Thyroid gland (tissue), 4 donors: ENCODE measurements at regions not wholly inside any gene's neighbourhood (a gene's known extent, or its start where the extent isn't known, plus 50 kb on each side); places are given as distances from the start of the nearest gene placed in this dataset.

ENCODE experiments used
- DNase-seq, 2 donors: peaks; one replicate each; pipeline ENCODE4 v3.0.0-alpha.2; 2019
- H3K27ac ChIP-seq, 3 donors: fragments of 200-600 bp; sonication (generic); 1 replicate in 2 of 3; 2 replicates in 1 of 3; pipeline ENCODE4 v1.5.1; 2016 to 2019; ENCODE audit warnings: mild to moderate bottlenecking in 1 of 3, moderate library complexity in 1 of 3
- H3K27me3 ChIP-seq: fragments of 200-600 bp; sonication (generic); one replicate; pipeline ENCODE4 v1.5.1; 2019
- H3K36me3 ChIP-seq, 2 donors: fragments of 200-600 bp; sonication (generic); one replicate each; pipeline ENCODE4 v1.5.1; 2016 to 2019
- H3K4me1 ChIP-seq, 2 donors: fragments of 200-600 bp; sonication (generic); one replicate each; pipeline ENCODE4 v1.5.1; 2017 to 2019
- H3K4me3 ChIP-seq, 3 donors: fragments of 200-600 bp; sonication (generic); replicated peaks in 1 of 3; 1 replicate in 2 of 3; 2 replicates in 1 of 3; pipeline ENCODE4 v1.5.1; 2016; ENCODE audit warnings: mild to moderate bottlenecking in 1 of 3
- H3K9me3 ChIP-seq: fragments of 200-600 bp; sonication (generic); one replicate; pipeline ENCODE4 v1.5.1; 2017
- POLR2A ChIP-seq, 2 donors: fragments of 450-650 bp; IDR thresholded peaks; one replicate each; pipeline ENCODE4 v1.6.1; 2017; ENCODE audit warnings: antibody characterized with exemption in 2 of 2, mild to moderate bottlenecking in 2 of 2, moderate library complexity in 1 of 2
- WGBS, 2 donors: methylation state at CpG; one replicate each; pipeline ENCODE4 v1.1.5; 2017; 5-methylcytosine and 5-hydroxymethylcytosine counted together
- intact Hi-C: fragments of 100-400 bp; cut with DNase I; formaldehyde crosslinking; loops from one replicate; pipeline ENCODE4 v1.15.1; 2023
- TF ChIP-seq, protein P1 (sequence below), 6 experiments: fragments of 200-600 bp in 3 of 6; fragments of 450-650 bp in 3 of 6; sonication (generic) in 3 of 6; IDR thresholded peaks; one replicate each; pipeline ENCODE4 v1.5.1; 2016 to 2019; ENCODE audit warnings: antibody characterized with exemption in 6 of 6, mild to moderate bottlenecking in 2 of 6, inconsistent platforms in 1 of 6, moderate library complexity in 1 of 6

DNA sequence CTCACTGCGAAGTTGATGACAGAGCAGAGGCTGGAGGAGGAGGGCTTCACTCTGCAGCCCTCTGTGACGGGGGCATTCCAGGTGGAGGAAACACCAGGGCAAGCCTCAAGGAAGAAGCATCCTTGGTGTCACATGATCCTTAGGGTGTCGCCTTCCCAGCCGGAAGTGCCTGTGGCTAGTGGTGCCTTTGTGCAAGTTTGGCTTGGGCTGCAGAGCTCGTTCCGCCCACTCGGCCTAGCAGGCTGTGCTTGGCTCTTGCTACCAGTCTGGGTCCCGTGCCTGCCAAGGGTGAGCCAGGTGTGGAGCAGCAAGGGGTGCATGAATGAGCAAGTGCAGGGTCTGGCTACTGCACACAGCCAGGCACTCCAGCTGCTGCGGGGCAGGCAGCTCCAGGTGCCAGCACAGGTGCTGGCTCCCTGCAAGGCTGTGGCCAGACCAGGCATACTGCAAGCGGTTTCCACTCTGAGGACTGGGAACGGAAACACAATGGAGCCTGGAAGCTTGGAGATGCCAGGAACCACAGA lies 325.3 kb upstream of the SMIM21 start:
- intact Hi-C loops = no loop called here
- Histone ChIP-seq H3K36me3 (no peaks in the 10 kb centered on the region), H3K27ac (no peak overlapping the region), H3K27me3 (no peaks in the 10 kb centered on the region), H3K4me3 (no peak overlapping the region), H3K4me1 (no peaks in the 10 kb centered on the region), H3K9me3 (no peaks in the 10 kb centered on the region)
- 80 to 84% methylated on average over 10 of the region's 11 CpGs for WGBS, 2 donors
- no peak for TF ChIP-seq POLR2A (IDR thresholded peaks at IDR 0.05)
- TF ChIP-seq, protein P1, sequence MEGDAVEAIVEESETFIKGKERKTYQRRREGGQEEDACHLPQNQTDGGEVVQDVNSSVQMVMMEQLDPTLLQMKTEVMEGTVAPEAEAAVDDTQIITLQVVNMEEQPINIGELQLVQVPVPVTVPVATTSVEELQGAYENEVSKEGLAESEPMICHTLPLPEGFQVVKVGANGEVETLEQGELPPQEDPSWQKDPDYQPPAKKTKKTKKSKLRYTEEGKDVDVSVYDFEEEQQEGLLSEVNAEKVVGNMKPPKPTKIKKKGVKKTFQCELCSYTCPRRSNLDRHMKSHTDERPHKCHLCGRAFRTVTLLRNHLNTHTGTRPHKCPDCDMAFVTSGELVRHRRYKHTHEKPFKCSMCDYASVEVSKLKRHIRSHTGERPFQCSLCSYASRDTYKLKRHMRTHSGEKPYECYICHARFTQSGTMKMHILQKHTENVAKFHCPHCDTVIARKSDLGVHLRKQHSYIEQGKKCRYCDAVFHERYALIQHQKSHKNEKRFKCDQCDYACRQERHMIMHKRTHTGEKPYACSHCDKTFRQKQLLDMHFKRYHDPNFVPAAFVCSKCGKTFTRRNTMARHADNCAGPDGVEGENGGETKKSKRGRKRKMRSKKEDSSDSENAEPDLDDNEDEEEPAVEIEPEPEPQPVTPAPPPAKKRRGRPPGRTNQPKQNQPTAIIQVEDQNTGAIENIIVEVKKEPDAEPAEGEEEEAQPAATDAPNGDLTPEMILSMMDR (IDR thresholded peaks at IDR 0.05) = no peak
- no peak for DNase-seq

DNA sequence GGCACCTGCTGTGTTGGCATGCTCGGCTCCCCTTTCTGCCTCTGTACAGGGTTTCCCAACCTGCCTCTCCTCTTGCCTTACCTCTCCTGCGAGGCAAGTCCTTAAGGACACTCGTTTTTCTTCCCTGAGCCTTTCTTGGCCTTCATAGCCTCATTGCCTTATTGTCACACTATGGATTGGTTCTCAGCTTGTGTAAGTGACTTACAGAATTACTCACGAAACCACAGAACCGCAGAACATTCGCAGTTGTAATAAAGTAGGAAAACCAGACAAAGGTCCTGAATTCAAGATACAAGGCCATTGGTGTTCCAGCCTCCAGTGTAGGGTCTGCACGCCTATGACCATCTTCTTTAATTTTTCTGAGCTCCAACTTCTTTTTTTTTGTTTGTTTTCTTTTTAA lies 317.6 kb upstream of the SMIM21 start:
- WGBS, 2 donors = 89% methylated on average over 7 of the region's 7 CpGs
- no peak for DNase-seq
- Histone ChIP-seq H3K9me3 (no peaks in the 10 kb centered on the region), H3K27me3 (no peaks in the 10 kb centered on the region), H3K36me3 (no peaks in the 10 kb centered on the region), H3K27ac (no peak overlapping the region), H3K4me3 (no peak overlapping the region), H3K4me1 (no peaks in the 10 kb centered on the region)
- TF ChIP-seq POLR2A (IDR thresholded peaks at IDR 0.05) = no peak
- TF ChIP-seq, protein P1 (IDR thresholded peaks at IDR 0.05) = no peak
- intact Hi-C loops = no loop called here

DNA sequence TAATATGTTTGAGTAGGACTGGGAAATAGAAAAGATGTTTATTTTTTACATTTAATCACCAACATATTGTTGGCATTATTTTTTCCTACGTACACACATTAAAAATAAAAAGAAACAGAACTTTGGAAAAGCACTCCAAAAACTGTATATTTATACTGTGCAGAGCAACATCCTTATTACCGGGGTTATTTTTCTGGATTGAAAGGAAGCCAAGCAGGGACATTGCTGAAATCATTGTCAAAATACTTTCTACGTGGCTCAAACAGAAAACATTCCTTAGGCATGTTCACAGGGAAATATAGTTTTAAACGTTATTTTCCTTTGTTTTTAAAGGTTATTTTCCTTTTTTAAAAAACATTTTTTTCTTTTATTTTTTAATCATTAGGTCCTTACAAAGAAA lies 315.0 kb upstream of the SMIM21 start:
- Histone ChIP-seq H3K36me3 (no peaks in the 10 kb centered on the region), H3K9me3 (no peaks in the 10 kb centered on the region), H3K4me1 (no peaks in the 10 kb centered on the region), H3K27me3 (no peaks in the 10 kb centered on the region), H3K27ac (no peak overlapping the region), H3K4me3 (no peak overlapping the region)
- WGBS, 2 donors = 64% methylated on average over 4 of the region's 4 CpGs
- TF ChIP-seq, protein P1 (IDR thresholded peaks at IDR 0.05) = no peak
- TF ChIP-seq POLR2A (IDR thresholded peaks at IDR 0.05) = no peak
- no peak for DNase-seq
- intact Hi-C loops = no loop called here

DNA sequence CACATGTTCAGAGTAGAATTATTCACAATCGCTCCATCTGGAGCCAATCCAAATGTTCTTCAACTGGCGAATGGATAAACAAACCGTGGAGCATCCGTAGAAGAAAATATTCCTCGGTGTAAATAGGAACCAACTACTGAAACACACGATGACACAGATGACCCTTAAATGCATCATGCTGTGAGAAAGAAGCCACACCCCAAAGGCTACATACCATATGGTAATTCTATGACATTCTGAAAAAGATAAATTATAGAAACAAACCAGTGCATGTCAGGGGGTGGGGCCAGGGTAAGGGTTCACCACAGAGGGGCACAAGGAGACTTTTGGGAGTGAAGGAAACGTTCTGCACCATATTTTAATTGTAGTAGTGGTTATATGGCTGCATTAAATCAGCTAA lies 312.2 kb upstream of the SMIM21 start:
- Histone ChIP-seq H3K27me3 (no peaks in the 10 kb centered on the region), H3K9me3 (no peaks in the 10 kb centered on the region), H3K36me3 (no peaks in the 10 kb centered on the region), H3K27ac (no peak overlapping the region), H3K4me1 (no peaks in the 10 kb centered on the region), H3K4me3 (no peak overlapping the region)
- 54 to 60% methylated on average over 7 of the region's 7 CpGs for WGBS, 2 donors
- intact Hi-C loops = no loop called here
- DNase-seq = no peak
- no peak for TF ChIP-seq POLR2A (IDR thresholded peaks at IDR 0.05)
- TF ChIP-seq, protein P1 (IDR thresholded peaks at IDR 0.05) = no peak

GRCh38 chr18:75735291-75735690 lies 307.8 kb upstream of the SMIM21 start:
- H3K27me3 ChIP-seq = no peaks in the 10 kb centered on the region
- no peaks in the 10 kb centered on the region for H3K4me1 ChIP-seq
- no peak overlapping the region for H3K27ac ChIP-seq
- TF ChIP-seq, protein P1 (IDR thresholded peaks at IDR 0.05) = no peak
- TF ChIP-seq POLR2A (IDR thresholded peaks at IDR 0.05) = no peak
- no peaks in the 10 kb centered on the region for H3K36me3 ChIP-seq
- DNase-seq = no peak
- H3K4me3 ChIP-seq = no peak overlapping the region
- intact Hi-C loops = no loop called here
- H3K9me3 ChIP-seq = no peaks in the 10 kb centered on the region
- WGBS, 2 donors = 96 to 99% methylated on average over 2 of the region's 2 CpGs
